LoVo (cell line): ENCODE measurements at regions not wholly inside any gene's neighbourhood (a gene's known extent, or its start where the extent isn't known, plus 50 kb on each side); places are given as distances from the start of the nearest gene placed in this dataset.
"Not testable (repeated sequence)": the region's sequence is repeated elsewhere in the genome, so short reads cannot be mapped to it uniquely, and the experiment has no call there.

ENCODE experiments used
- DNase-seq: peaks from one replicate; pipeline ENCODE4 v3.0.0-alpha.2; 2016; ENCODE audit warnings: low spot score

DNA sequence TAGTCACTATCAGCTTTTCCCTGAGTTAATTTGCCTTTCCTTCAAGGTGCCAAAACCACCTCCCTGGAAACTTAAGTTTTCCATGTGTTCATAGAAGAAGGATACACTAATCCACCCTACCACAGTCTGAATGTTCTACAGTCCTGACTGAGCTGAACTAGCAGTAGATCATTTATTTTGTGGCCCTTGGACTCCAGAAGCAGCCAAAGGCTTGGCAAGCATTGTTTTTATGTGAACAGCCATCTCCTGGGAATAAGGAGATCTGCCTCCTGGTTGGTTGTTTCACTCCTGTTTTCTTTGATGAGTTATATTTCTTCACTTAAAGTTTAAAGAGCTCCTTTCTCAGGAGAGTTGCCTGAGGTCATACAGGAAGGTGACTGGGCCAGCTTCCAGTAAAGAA, 634.6 kb upstream of the SOX9 start:
- no peak for DNase-seq

DNA sequence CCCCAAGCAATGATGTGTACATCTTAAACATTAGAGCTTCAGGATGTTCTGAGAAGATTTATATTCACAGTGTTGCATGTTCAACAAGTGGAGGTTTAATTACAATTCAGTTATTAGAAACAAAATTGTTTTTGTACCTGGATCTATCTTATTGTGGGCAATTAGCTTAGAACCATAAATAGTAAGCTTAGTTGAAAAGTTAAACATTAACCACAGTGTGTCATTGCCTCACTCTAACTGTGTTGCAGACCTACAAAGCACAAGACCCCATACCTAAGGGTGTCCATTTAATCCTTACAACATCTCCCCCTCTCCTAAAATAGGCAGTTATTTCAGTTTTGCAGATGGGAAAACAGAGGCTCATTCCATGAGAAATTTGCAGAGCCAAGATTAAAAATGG, 632.0 kb upstream of the SOX9 start:
- DNase-seq, result no peak

DNA sequence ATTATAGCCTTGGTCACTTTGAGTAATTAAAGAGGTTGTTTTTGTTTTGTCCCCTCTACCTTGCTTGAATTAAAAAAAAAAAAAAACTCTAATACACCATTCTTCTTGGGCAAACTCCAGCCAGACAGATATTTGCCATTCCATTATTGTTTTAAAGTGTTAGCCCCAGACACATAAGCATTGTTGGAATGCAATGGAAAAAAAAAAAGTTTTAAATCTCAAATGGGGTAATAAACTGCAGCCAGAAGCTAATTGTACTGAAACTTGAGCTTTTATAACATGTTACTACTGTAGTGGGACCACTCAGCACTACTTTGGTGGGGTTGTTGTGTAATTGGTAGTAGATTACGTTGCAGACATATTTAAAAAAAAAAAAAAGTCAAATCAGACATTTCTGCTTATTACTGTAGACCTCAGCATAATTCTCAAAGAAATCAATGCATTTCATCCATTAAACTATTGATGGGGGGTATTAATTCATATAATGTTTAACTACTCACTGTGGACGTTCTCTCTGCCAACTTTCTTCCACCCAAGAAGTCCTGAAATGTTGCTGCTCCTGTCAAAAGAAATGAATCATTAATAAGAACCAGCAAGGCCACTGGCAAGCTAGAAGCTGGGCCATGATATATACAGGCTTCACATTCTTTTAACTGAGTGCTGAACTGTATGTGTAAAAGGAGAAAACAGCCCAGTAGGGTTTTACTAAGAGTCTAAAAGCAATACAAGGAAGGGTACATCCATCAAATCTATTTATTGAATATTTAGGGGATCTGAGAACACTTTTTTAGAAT, 626.6 kb upstream of the SOX9 start:
- no peak for DNase-seq

DNA sequence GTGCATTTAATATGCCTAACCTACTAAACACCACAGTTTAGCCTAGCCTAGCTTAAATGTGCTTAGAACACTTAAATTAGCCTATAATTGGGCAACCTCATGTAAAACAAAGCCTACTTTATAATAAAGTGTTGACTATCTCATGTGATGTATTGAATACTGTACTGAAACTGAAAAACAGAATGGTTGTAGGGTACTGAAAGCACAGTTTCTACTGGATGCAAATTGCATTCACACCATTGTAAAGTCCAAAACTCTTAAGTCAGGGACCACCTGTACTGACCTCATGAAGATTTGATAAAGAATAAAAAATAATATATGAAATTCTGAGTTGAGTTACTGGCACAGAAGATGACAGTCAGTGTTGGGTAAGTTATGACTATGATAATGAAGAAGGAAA, 625.4 kb upstream of the SOX9 start:
- DNase-seq, result no peak

GRCh38 chr17:71496552-71496951, 624.3 kb upstream of the SOX9 start:
- no peak for DNase-seq

GRCh38 chr17:71500761-71501555, 619.9 kb upstream of the SOX9 start:
- DNase-seq, result no peak

GRCh38 chr17:71501711-71502110, 619.1 kb upstream of the SOX9 start:
- DNase-seq, result no peak

- DNase-seq, result no peak
These were observed 618.4 kb upstream of the SOX9 start for GRCh38 chr17:71502443-71502842.

DNA sequence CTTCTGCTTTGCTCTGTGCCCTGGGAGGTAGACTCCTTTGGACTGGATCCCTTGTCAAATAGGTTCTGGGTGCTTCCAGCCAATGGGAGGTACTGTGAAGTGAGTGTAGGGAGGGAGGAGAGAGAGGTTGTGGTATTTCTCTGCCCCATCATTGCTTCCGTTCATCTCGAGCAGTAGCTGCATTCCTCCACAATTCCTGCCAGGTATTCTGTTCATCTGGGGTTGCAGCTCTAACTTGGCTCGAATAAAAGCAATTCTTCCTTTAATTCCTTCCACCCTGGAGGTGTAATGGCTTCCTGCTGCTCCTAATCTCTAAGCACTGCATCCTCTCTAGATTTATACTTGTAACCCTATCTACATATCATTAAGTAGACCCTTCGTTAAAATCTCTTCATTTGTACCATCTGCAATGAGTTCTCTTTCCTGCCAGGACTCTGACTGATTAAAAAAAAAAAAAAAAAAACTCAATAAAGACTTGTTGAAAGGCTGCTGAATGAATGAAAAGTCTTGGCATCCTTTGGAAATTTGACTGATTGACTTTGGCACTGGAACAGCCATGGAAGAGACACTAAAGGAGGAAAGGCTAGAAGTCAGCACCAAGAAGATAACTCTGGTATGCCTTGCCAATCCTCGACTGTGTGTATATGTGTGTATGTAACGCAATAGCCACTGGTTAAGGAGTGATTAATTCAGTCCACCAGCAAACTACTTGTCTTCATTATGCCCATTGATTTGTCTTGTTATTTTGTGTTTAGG, 616.9 kb upstream of the SOX9 start:
- DNase-seq, result no peak

DNA sequence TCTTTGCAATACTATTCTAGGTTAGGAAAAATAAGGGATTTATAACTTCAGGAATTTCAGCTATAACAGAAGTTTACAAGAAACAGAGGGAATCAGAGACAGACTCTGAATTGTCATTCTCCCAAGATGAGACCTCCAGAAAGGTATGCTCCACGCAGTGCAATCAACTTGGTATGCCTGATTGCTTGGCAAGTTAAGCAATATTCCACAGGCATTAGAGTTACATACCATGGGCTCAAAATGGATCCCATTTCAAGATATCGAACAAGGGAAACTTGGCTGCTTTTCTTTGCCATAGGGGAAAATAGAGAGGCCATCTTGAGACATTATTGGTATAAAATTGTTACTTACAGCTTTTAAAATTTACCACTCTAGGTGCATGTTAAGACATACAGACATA, 615.6 kb upstream of the SOX9 start:
- no peak for DNase-seq

- DNase-seq, result no peak
These were observed 614.8 kb upstream of the SOX9 start for GRCh38 chr17:71505981-71506380.

DNA sequence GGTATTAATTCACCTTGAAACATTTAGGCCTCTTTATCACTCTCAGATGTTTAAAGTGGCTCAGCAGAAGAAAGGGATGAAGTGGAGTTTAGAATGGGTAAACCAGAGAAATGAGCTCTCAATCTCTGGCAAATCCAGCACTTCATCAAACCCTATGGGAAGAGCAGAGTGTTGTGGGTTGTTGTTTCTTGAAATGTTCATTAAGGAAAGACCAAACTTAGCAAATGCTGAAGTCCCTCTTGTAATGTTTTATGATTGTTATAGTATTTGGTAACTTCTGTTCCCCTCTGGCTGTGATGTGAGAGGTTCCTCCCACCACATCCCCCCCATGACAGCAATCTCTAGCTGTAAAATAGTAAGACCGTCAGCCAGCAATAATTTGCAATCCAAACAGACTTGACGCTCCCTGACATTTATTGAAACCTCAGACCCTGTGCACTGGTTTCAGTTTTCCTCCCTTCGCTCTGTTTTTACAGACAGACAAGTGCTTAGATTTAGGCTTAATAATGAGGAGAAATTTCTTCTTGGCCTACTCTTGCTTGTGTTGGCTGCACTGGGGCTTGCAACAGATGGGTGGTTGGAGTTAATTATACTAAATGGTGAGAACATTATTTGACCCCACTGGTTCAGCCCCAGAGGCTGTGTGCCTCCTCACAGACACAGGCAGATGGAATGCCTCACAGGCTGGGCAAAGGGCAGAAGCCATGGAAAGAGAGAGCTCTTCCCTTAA, 609.4 kb upstream of the SOX9 start:
- no peak for DNase-seq

GRCh38 chr17:71513725-71514124, 607.1 kb upstream of the SOX9 start:
- DNase-seq, result not testable (repeated sequence)

DNA sequence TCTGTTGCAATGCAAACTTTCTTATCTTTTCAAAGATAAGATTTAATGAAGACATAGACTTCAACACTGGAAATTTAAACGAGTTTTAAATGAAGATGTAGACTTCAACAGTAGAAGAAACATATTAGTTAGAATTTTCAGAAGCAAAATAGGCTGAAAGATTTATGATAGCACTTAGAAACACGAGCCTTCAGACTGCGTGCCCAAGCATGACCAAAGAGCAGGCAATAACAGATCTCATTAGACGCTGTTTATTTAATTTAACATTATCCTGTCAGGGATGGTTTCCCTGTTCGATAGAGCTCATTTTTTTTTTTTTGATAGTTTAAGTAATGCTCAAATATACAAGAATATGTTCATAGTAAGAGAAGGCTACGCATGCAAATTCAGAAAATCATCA, 604.7 kb upstream of the SOX9 start:
- no peak for DNase-seq

DNA sequence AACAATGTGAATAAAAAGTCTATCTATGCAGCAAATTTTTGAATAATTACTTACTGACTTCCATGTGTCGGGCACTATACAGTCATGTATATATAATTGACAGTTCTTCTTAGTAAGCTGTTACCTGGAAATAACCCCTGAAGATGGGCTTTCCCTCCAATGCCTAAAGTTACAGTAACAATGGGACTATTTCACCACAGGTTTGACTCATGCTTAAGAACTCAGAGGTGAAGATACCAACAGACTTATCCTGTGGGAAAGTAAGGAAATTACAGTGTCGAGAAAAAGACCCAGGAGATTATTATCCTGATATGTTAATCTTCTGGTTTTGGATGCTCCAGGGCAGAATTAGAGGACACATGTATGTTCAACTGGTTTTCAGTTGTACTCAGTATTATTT, 601.5 kb upstream of the SOX9 start:
- DNase-seq, result no peak

GRCh38 chr17:71521724-71522123, 599.1 kb upstream of the SOX9 start:
- no peak for DNase-seq

DNA sequence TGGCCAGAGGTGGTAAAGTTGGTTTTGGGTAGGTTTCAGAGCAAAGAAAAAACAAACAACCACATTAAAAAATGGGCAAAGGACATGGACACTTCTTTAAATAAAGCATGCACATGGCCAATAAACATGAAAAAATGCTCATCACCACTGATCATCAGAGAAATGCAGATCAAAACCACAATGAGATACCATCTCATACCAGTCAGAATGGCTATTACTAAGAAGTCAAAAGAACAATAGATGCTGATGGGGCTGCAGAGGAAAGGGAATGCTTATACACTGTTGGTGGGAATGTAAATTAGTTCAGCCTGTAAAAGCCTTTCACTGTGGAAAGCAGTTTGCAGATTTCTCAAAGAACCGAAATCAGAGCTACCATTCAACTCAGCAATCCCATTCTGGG, 598.4 kb upstream of the SOX9 start:
- no peak for DNase-seq

GRCh38 chr17:71527311-71527710, 593.5 kb upstream of the SOX9 start:
- DNase-seq, result no peak

GRCh38 chr17:71528210-71528609, 592.6 kb upstream of the SOX9 start:
- no peak for DNase-seq

- DNase-seq, result peak; percentile 35
These were observed 590.6 kb upstream of the SOX9 start for GRCh38 chr17:71530248-71530647.

GRCh38 chr17:71535321-71535720, 585.5 kb upstream of the SOX9 start:
- DNase-seq, result no peak

DNA sequence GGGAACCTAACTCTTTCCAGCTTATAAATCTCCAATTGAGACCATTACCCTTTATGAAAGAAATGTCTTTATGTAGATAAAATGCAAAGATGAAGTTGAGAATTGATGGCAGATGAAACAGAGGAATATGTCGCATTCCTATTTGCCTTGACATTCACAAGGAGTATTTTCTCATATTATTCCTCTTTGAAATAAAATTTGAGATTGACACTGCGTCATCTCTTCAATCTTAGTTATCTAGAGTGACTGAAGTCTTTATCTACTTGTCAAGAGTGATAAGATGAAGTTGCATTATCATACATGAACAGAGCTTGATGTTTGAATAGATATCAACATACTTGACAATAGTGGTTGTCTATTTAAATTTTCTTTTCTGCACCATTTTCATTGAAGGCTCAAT, 574.4 kb upstream of the SOX9 start:
- DNase-seq, result no peak
